ENCODE measurements at regions not wholly inside any gene's neighbourhood (a gene's known extent, or its start where the extent isn't known, plus 50 kb on each side); places are given as distances from the start of the nearest gene placed in this dataset.
"Not testable (repeated sequence)": the region's sequence is repeated elsewhere in the genome, so short reads cannot be mapped to it uniquely, and the experiment has no call there.

GRCh38 chr7:6974876-6975275 is 148.8 kb upstream of the CCZ1B start:
- TF ChIP-seq, protein P1, sequence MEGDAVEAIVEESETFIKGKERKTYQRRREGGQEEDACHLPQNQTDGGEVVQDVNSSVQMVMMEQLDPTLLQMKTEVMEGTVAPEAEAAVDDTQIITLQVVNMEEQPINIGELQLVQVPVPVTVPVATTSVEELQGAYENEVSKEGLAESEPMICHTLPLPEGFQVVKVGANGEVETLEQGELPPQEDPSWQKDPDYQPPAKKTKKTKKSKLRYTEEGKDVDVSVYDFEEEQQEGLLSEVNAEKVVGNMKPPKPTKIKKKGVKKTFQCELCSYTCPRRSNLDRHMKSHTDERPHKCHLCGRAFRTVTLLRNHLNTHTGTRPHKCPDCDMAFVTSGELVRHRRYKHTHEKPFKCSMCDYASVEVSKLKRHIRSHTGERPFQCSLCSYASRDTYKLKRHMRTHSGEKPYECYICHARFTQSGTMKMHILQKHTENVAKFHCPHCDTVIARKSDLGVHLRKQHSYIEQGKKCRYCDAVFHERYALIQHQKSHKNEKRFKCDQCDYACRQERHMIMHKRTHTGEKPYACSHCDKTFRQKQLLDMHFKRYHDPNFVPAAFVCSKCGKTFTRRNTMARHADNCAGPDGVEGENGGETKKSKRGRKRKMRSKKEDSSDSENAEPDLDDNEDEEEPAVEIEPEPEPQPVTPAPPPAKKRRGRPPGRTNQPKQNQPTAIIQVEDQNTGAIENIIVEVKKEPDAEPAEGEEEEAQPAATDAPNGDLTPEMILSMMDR (IDR thresholded peaks at IDR 0.05; ENCODE audit: control extremely low read depth in 1 of 3, insufficient read depth in 1 of 3, low read depth in 1 of 3, low read length in 3 of 3), result not testable (repeated sequence)
- not testable (repeated sequence) for TF ChIP-seq E2F6 (IDR thresholded peaks at IDR 0.05); CHD1 (IDR thresholded peaks at IDR 0.05; ENCODE audit: low read depth, low read length); TAF1 (IDR thresholded peaks at IDR 0.05; ENCODE audit: low read depth, low read length); ZNF274 (IDR thresholded peaks at IDR 0.05; ENCODE audit: borderline replicate concordance, extremely low read depth, low read length); MAFK (IDR thresholded peaks at IDR 0.05; ENCODE audit: low read depth, low read length); RAD21 (IDR thresholded peaks at IDR 0.05 in 1 of 2, conservative IDR thresholded peaks at IDR 0.05 in 1 of 2; ENCODE audit: low read depth in 2 of 2, low read length in 2 of 2); BCL11A (IDR thresholded peaks at IDR 0.05; ENCODE audit: low read depth in 2 of 2, low read length in 2 of 2); HDAC2 (IDR thresholded peaks at IDR 0.05; ENCODE audit: borderline replicate concordance in 1 of 2, low read depth in 2 of 2, low read length in 2 of 2); POLR2A (IDR thresholded peaks at IDR 0.05; ENCODE audit: control extremely low read depth in 1 of 2, low read depth in 2 of 2, low read length in 2 of 2)
